ENCODE measurements at regions not wholly inside any gene's neighbourhood (a gene's known extent, or its start where the extent isn't known, plus 50 kb on each side); places are given as distances from the start of the nearest gene placed in this dataset.

DNA sequence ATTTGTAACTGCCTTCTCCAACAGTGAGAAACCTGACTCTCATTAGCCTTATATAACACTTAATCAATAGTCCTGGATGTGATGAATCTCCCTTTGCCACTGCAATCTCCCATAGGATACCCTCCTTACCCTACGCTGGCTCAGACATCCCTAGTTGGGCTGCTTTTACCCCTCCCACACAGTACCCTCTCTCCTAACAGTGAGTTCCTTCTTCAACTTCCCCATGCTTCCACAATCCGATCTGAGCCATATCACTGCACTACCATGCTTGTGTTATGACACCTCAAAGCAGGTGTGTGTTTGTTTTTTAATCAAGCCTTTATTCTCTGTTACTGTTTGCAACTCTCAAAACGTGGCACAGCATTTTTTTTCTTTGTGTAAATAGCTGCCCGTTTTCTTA is 60.5 kb upstream of the C9orf72 start:
- H3K27ac Mint-ChIP-seq (ENCODE audit: unreplicated experiment): no peak overlapping the region
- no peaks in the 10 kb centered on the region for H3K27me3 Mint-ChIP-seq (ENCODE audit: insufficient read depth, unreplicated experiment)
- POLR2A ChIA-PET: no interaction called here
- H3K9me3 Mint-ChIP-seq (ENCODE audit: unreplicated experiment): peaks cover 12% of the 10 kb centered on the region
- Histone ChIP-seq H3K9me3 (no peaks in the 10 kb centered on the region), H3K4me3 (ENCODE audit: low read depth, low read length) (no peak overlapping the region), H3K36me3 (ENCODE audit: control insufficient read depth, insufficient read depth, low read length) (no peaks in the 10 kb centered on the region), H3K4me1 (no peaks in the 10 kb centered on the region), H3K27me3 (replicated peaks; ENCODE audit: control insufficient read depth, insufficient read depth, low read length) (no peaks in the 10 kb centered on the region)
- H3K4me1 Mint-ChIP-seq (ENCODE audit: low read depth, unreplicated experiment): no peaks in the 10 kb centered on the region
- CTCF ChIA-PET: no interaction called here
- TF ChIP-seq, protein P1, sequence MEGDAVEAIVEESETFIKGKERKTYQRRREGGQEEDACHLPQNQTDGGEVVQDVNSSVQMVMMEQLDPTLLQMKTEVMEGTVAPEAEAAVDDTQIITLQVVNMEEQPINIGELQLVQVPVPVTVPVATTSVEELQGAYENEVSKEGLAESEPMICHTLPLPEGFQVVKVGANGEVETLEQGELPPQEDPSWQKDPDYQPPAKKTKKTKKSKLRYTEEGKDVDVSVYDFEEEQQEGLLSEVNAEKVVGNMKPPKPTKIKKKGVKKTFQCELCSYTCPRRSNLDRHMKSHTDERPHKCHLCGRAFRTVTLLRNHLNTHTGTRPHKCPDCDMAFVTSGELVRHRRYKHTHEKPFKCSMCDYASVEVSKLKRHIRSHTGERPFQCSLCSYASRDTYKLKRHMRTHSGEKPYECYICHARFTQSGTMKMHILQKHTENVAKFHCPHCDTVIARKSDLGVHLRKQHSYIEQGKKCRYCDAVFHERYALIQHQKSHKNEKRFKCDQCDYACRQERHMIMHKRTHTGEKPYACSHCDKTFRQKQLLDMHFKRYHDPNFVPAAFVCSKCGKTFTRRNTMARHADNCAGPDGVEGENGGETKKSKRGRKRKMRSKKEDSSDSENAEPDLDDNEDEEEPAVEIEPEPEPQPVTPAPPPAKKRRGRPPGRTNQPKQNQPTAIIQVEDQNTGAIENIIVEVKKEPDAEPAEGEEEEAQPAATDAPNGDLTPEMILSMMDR (IDR thresholded peaks at IDR 0.05; ENCODE audit: insufficient read depth in 1 of 2, low read depth in 1 of 2, low read length in 1 of 2, severe bottlenecking in 1 of 2, unreplicated experiment in 1 of 2): no peak
- H3K36me3 Mint-ChIP-seq (ENCODE audit: insufficient read depth, unreplicated experiment): no peaks in the 10 kb centered on the region
- no peak for DNase-seq
- no TSS peak for BruUV-seq (replicated peaks)
- intact Hi-C loops (cut with micrococcal nuclease; ENCODE audit: unreplicated experiment): no loop called here
- H3K4me3 Mint-ChIP-seq (ENCODE audit: unreplicated experiment): no peak overlapping the region

- Histone ChIP-seq H3K27me3 (replicated peaks; ENCODE audit: control insufficient read depth, insufficient read depth, low read length) (no peaks in the 10 kb centered on the region), H3K36me3 (ENCODE audit: control insufficient read depth, insufficient read depth, low read length) (no peaks in the 10 kb centered on the region), H3K9me3 (no peaks in the 10 kb centered on the region), H3K4me1 (no peaks in the 10 kb centered on the region), H3K4me3 (ENCODE audit: low read depth, low read length) (no peak overlapping the region)
- H3K9me3 Mint-ChIP-seq (ENCODE audit: unreplicated experiment): peaks cover 12% of the 10 kb centered on the region
- TF ChIP-seq, protein P1 (IDR thresholded peaks at IDR 0.05; ENCODE audit: insufficient read depth in 1 of 2, low read depth in 1 of 2, low read length in 1 of 2, severe bottlenecking in 1 of 2, unreplicated experiment in 1 of 2): no peak
- H3K4me3 Mint-ChIP-seq (ENCODE audit: unreplicated experiment): no peak overlapping the region
- ChIA-PET CTCF (no interaction called here), POLR2A (no interaction called here)
- no peak overlapping the region for H3K27ac Mint-ChIP-seq (ENCODE audit: unreplicated experiment)
- H3K36me3 Mint-ChIP-seq (ENCODE audit: insufficient read depth, unreplicated experiment): no peaks in the 10 kb centered on the region
- no peaks in the 10 kb centered on the region for H3K4me1 Mint-ChIP-seq (ENCODE audit: low read depth, unreplicated experiment)
- BruUV-seq (replicated peaks): no TSS peak
- no peaks in the 10 kb centered on the region for H3K27me3 Mint-ChIP-seq (ENCODE audit: insufficient read depth, unreplicated experiment)
- no peak for DNase-seq
- intact Hi-C loops (cut with micrococcal nuclease; ENCODE audit: unreplicated experiment): no loop called here
Observed at GRCh38 chr9:27634879-27635278, 61.6 kb upstream of the C9orf72 start.

DNA sequence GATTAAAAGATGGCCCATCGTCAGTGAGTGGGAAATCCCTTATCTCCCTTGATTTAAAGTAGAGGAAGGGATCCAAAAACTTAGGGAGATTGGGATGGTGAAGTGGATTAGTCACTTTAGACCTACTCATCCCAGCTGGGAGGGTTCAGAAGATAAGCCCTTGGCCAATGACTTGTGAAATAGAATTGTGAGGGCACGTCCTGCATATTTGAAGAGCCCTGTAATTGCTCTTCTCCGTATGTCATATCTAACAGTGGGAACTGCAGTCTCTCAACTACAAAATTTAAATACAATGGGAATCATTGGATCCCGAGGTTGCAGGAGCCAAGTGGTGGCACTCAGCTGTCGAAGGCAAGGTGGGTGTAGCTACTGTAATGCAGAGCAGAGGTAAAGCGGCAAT is 65.4 kb upstream of the C9orf72 start:
- no peaks in the 10 kb centered on the region for H3K36me3 Mint-ChIP-seq (ENCODE audit: insufficient read depth, unreplicated experiment)
- H3K36me3 ChIP-seq (ENCODE audit: control insufficient read depth, insufficient read depth, low read length): no peaks in the 10 kb centered on the region
- no peak overlapping the region for H3K27ac Mint-ChIP-seq (ENCODE audit: unreplicated experiment)
- no peak overlapping the region for H3K4me3 Mint-ChIP-seq (ENCODE audit: unreplicated experiment)
- CTCF ChIA-PET: no interaction called here
- H3K9me3 Mint-ChIP-seq (ENCODE audit: unreplicated experiment): no peaks in the 10 kb centered on the region
- no peak overlapping the region for H3K4me3 ChIP-seq (ENCODE audit: low read depth, low read length)
- POLR2A ChIA-PET: no interaction called here
- no peak for DNase-seq
- intact Hi-C loops (cut with micrococcal nuclease; ENCODE audit: unreplicated experiment): no loop called here
- no peaks in the 10 kb centered on the region for H3K4me1 Mint-ChIP-seq (ENCODE audit: low read depth, unreplicated experiment)
- H3K27me3 ChIP-seq (replicated peaks; ENCODE audit: control insufficient read depth, insufficient read depth, low read length): no peaks in the 10 kb centered on the region
- TF ChIP-seq, protein P1 (IDR thresholded peaks at IDR 0.05; ENCODE audit: insufficient read depth in 1 of 2, low read depth in 1 of 2, low read length in 1 of 2, severe bottlenecking in 1 of 2, unreplicated experiment in 1 of 2): no peak
- no peaks in the 10 kb centered on the region for H3K27me3 Mint-ChIP-seq (ENCODE audit: insufficient read depth, unreplicated experiment)
- no peaks in the 10 kb centered on the region for H3K9me3 ChIP-seq
- H3K4me1 ChIP-seq: no peaks in the 10 kb centered on the region
- BruUV-seq (replicated peaks): no TSS peak
